ENCODE measurements at regions not wholly inside any gene's neighbourhood (a gene's known extent, or its start where the extent isn't known, plus 50 kb on each side); places are given as distances from the start of the nearest gene placed in this dataset.
"Not testable (repeated sequence)": the region's sequence is repeated elsewhere in the genome, so short reads cannot be mapped to it uniquely, and the experiment has no call there.

DNA sequence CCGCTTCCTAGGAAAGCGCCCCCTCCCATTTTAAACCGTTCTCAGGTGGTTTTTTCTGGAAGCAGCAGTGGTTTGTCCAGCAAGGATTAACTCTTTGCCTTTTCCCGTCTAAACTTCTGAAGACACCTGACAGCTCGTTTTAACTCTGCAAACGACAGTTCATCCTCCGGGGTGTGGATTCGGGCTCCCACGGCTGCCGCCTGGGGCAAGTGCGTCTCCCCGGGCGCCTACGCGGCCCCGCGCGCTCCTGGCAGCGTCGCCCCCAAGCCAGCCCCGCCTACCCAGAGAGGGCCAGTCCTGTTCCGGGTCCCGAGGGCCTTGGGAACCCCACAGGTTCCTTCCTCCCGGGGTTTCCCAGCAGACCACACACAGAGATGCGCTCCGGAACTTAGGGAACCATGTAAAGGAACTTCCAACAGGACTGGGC is 54.4 kb downstream of the PRR18 start:
- peaks cover 66% of the 10 kb centered on the region for H3K27me3 Mint-ChIP-seq
- no peak overlapping the region for H3K27ac Mint-ChIP-seq
- no peaks in the 10 kb centered on the region for H3K4me1 Mint-ChIP-seq (ENCODE audit: unreplicated experiment)
- H3K36me3 Mint-ChIP-seq, result no peaks in the 10 kb centered on the region
- DNase-seq (ENCODE audit: extremely low spot score, unreplicated experiment), result no peak
- H3K9me3 Mint-ChIP-seq, result no peaks in the 10 kb centered on the region
- TF ChIP-seq, protein P1, sequence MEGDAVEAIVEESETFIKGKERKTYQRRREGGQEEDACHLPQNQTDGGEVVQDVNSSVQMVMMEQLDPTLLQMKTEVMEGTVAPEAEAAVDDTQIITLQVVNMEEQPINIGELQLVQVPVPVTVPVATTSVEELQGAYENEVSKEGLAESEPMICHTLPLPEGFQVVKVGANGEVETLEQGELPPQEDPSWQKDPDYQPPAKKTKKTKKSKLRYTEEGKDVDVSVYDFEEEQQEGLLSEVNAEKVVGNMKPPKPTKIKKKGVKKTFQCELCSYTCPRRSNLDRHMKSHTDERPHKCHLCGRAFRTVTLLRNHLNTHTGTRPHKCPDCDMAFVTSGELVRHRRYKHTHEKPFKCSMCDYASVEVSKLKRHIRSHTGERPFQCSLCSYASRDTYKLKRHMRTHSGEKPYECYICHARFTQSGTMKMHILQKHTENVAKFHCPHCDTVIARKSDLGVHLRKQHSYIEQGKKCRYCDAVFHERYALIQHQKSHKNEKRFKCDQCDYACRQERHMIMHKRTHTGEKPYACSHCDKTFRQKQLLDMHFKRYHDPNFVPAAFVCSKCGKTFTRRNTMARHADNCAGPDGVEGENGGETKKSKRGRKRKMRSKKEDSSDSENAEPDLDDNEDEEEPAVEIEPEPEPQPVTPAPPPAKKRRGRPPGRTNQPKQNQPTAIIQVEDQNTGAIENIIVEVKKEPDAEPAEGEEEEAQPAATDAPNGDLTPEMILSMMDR (conservative IDR thresholded peaks at IDR 0.05), result no peak
- H3K4me3 Mint-ChIP-seq, result peak overlapping the region; percentile 66

DNA sequence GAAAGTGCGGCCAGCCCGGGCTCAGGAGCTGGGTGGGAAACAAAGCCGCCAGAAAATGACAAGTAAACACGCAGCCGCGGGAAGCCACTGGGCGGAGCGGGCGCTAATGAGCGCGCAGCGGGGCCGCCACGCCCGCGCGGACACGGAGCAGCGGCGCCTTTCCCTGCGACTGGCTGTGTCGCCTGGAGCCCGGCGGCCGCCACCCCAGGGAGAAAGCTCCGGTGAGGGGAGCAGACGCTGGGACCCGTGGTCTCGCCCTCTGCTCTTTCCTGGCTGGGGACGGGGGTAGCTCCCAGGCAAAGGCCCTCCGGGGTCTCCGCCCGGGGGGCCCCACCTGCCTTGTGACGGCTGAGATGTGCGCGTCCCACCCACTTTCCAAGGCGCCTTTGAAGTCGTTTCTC is 54.9 kb downstream of the PRR18 start:
- Mint-ChIP-seq H3K4me1 (ENCODE audit: unreplicated experiment) (no peaks in the 10 kb centered on the region), H3K4me3 (peak overlapping the region; percentile 77), H3K9me3 (no peaks in the 10 kb centered on the region), H3K27me3 (peaks cover 63% of the 10 kb centered on the region), H3K27ac (no peak overlapping the region), H3K36me3 (no peaks in the 10 kb centered on the region)
- TF ChIP-seq, protein P1 (conservative IDR thresholded peaks at IDR 0.05), result no peak
- DNase-seq (ENCODE audit: extremely low spot score, unreplicated experiment), result no peak

DNA sequence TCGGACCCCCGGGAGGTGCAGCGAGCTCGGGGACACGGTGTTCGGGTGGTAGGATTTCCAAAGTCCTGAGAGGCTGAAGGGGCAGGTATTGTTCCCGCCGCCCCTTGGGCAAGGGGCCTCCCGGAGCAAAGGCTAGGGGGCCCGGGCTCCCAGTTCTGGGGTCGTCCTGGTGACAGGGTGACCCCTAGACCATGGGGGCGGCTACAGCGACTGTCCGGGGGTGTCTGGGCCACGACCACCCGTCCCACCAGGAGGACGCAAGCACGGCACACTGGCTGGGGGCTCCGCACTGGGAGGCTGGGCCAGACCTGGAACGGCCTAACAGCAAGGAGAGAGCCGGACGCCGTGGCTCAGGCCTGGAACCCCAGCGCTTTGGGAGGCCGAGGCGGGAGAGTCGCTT is 55.6 kb downstream of the PRR18 start:
- Mint-ChIP-seq H3K4me3 (no peak overlapping the region), H3K27me3 (peaks cover 56% of the 10 kb centered on the region), H3K36me3 (no peaks in the 10 kb centered on the region), H3K4me1 (ENCODE audit: unreplicated experiment) (no peaks in the 10 kb centered on the region), H3K9me3 (no peaks in the 10 kb centered on the region), H3K27ac (no peak overlapping the region)
- DNase-seq (ENCODE audit: extremely low spot score, unreplicated experiment), result no peak
- TF ChIP-seq, protein P1 (conservative IDR thresholded peaks at IDR 0.05), result no peak

DNA sequence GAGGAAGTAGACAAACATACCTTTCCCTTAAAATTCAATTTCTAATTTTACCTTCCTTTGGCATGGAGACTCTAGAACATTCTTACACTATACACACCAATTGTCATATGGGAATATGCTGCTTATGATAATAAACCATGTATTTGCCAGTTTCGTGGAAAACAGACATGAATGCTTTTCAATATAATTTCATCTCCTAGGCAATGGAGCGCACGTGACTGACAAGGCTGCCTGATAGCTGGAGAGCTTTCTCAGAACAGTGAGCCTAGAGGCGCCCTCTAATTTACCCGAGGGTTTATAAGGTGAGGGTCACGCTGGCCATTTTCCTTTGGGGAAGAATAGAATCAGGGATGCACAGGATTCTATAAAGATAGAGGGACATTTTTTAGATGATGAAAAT is 56.5 kb downstream of the PRR18 start:
- peaks cover 46% of the 10 kb centered on the region for H3K27me3 Mint-ChIP-seq
- no peaks in the 10 kb centered on the region for H3K36me3 Mint-ChIP-seq
- H3K4me1 Mint-ChIP-seq (ENCODE audit: unreplicated experiment), result no peaks in the 10 kb centered on the region
- no peak overlapping the region for H3K27ac Mint-ChIP-seq
- H3K9me3 Mint-ChIP-seq, result no peaks in the 10 kb centered on the region
- no peak for DNase-seq (ENCODE audit: extremely low spot score, unreplicated experiment)
- TF ChIP-seq, protein P1 (conservative IDR thresholded peaks at IDR 0.05), result no peak
- no peak overlapping the region for H3K4me3 Mint-ChIP-seq

DNA sequence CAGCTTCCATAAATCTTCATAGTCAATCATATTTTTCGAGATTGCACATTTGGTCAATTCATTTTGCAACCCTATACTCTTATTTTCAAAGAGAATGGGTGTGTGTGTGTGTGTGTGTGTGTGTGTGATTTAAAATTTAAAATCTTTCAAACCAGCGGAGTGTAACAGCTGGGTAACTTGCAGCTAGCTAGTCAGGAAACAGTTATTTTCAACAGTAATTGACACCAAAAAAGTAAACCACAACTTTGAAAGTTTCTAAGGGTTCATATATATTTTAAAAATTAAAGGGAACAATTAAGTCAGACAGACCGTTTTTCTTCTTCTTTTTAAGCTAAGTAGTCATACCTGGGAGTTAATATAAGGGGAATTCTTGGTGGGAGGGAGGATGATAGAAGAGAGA is 57.0 kb downstream of the PRR18 start:
- TF ChIP-seq, protein P1 (conservative IDR thresholded peaks at IDR 0.05), result no peak
- Mint-ChIP-seq H3K36me3 (no peaks in the 10 kb centered on the region), H3K27me3 (peaks cover 45% of the 10 kb centered on the region), H3K4me1 (ENCODE audit: unreplicated experiment) (no peaks in the 10 kb centered on the region), H3K27ac (no peak overlapping the region), H3K9me3 (no peaks in the 10 kb centered on the region), H3K4me3 (no peak overlapping the region)
- no peak for DNase-seq (ENCODE audit: extremely low spot score, unreplicated experiment)

DNA sequence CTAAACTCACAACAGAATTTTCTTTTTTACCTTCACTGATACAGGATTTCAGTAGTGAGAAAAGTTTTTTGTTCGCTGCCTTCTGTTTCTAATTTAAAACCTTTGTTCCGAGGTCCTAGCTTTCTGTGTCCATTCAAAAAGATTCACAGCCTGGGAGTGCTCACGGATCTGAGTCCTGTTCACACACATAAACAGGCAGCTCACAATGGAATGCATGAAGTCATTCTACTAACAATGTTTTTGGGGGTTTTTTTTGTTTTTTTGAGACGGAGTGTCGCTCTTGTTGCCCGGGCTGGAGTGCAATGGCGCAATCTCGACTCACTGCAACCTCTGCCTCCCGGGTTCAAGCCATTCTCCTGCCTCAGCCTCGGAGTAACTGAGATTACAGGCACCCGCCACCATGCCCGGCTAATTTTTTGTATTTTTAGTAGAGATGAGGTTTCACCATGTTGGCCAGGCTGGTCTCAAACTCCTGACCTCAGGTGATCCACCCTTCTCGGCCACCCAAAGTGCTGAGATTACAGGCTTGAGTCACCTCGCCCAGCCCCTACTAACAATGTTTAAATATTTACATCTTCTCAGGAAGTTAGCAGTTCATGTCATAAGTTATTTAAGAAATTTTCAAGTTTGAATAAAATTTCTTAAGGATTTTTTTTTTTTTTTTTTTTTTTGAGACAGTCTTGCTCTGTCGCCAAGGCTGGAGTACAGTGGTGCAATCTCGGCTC is 59.0 kb downstream of the PRR18 start:
- peaks cover 43% of the 10 kb centered on the region for H3K27me3 Mint-ChIP-seq
- not testable (repeated sequence) for H3K36me3 Mint-ChIP-seq

More for the DNA sequence above, 59.0 kb downstream of the PRR18 start:
- not testable (repeated sequence) for H3K9me3 Mint-ChIP-seq; DNase-seq (ENCODE audit: extremely low spot score, unreplicated experiment); H3K27ac Mint-ChIP-seq; H3K4me3 Mint-ChIP-seq; H3K4me1 Mint-ChIP-seq (ENCODE audit: unreplicated experiment)
